ENCODE measurements at regions not wholly inside any gene's neighbourhood (a gene's known extent, or its start where the extent isn't known, plus 50 kb on each side); places are given as distances from the start of the nearest gene placed in this dataset.

DNA sequence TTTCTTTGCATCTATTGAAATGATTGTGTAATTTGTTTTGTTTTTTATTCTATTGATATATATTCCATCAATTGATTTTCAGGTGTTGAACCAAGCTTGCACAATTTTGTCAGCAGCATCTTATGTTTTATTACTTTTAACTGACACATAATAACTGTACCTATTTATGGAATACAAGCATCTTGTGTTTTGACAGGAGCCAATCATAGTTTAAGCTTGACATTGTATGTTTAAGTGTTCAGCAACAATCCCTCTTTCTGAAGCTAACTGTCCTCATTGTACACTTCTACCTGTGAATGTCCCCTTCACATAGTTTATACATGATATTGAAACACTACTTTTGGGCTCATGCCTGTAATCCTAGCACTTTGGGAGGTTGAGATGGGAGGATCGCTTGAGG lies 1017.6 kb upstream of the GYPC start:
- no peaks in the 10 kb centered on the region for H3K36me3 ChIP-seq
- H3K9me3 ChIP-seq, result no peaks in the 10 kb centered on the region
- TF ChIP-seq, protein P1, sequence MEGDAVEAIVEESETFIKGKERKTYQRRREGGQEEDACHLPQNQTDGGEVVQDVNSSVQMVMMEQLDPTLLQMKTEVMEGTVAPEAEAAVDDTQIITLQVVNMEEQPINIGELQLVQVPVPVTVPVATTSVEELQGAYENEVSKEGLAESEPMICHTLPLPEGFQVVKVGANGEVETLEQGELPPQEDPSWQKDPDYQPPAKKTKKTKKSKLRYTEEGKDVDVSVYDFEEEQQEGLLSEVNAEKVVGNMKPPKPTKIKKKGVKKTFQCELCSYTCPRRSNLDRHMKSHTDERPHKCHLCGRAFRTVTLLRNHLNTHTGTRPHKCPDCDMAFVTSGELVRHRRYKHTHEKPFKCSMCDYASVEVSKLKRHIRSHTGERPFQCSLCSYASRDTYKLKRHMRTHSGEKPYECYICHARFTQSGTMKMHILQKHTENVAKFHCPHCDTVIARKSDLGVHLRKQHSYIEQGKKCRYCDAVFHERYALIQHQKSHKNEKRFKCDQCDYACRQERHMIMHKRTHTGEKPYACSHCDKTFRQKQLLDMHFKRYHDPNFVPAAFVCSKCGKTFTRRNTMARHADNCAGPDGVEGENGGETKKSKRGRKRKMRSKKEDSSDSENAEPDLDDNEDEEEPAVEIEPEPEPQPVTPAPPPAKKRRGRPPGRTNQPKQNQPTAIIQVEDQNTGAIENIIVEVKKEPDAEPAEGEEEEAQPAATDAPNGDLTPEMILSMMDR (IDR thresholded peaks at IDR 0.05), result no peak
- intact Hi-C loops (cut with DNase I), result no loop called here
- no peaks in the 10 kb centered on the region for H3K4me1 ChIP-seq
- H3K27ac ChIP-seq, result no peak overlapping the region
- no peak overlapping the region for H3K4me3 ChIP-seq
- DNase-seq, result no peak
- no peaks in the 10 kb centered on the region for H3K27me3 ChIP-seq (ENCODE audit: low read depth)
- ATAC-seq, result no peak

DNA sequence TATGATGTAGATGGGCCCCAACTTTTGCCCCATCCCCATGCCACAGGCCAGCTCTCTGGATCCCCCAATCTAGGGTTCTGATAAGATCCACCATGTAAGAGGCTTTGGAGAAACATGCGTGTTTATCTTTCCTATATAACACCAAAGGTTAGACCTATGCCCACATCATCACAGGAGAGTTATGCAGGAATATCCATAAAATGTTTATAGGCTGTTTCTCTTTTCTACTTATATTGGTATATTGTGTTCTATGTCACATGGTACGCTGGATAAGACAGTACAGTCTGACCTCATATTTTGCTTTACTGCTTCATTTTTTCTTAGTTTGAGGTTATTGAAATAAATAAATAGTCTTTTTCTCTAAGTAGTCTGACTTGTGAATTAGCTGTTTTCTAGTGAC lies 1013.9 kb upstream of the GYPC start:
- no peak for DNase-seq
- Histone ChIP-seq H3K36me3 (no peaks in the 10 kb centered on the region), H3K27me3 (ENCODE audit: low read depth) (no peaks in the 10 kb centered on the region), H3K9me3 (no peaks in the 10 kb centered on the region), H3K4me3 (no peak overlapping the region), H3K4me1 (no peaks in the 10 kb centered on the region), H3K27ac (no peak overlapping the region)
- intact Hi-C loops (cut with DNase I), result no loop called here
- ATAC-seq, result no peak
- TF ChIP-seq, protein P1 (IDR thresholded peaks at IDR 0.05), result no peak

DNA sequence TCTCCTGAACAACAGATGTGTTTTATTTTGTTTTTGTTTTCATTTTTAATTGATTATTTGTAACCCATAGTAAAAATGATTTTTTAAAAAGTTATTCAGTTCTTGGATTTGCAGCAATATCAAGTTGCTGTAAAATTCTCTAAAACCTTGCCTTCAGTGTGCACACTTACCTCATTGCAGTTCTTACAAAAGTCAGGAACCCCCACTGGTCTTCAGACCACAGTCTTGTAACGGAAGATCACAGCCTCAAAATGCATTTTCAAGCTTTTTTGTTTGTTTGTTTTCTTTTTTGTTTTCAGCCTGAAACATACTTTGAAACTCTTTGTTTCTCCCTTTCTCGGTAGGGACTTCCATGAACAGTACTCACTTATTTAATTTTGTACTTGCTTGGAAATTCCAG lies 1012.8 kb upstream of the GYPC start:
- TF ChIP-seq, protein P1 (IDR thresholded peaks at IDR 0.05), result no peak
- Histone ChIP-seq H3K9me3 (no peaks in the 10 kb centered on the region), H3K27me3 (ENCODE audit: low read depth) (no peaks in the 10 kb centered on the region), H3K27ac (no peak overlapping the region), H3K4me3 (no peak overlapping the region), H3K4me1 (no peaks in the 10 kb centered on the region), H3K36me3 (no peaks in the 10 kb centered on the region)
- no peak for DNase-seq
- ATAC-seq, result no peak
- intact Hi-C loops (cut with DNase I), result no loop called here

DNA sequence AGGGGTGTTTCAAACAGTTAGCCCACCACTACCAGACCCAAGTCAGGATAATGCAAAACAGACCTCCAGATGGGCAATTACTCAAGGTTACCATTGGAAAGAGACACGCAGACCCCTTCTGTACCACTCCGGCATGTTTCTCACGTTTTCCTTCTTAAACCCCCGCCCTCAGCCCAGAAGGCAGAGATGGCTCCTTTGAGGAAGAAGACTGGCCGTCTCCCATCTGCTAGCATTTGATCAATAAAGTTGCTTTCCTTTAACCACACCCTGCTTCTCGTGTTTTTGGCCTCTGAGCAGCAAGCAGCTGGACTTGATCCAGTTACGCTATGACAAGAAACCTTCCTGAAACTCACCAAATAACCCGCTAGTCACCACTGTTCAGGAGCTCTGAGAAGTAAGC lies 1012.4 kb upstream of the GYPC start:
- Histone ChIP-seq H3K4me3 (no peak overlapping the region), H3K36me3 (no peaks in the 10 kb centered on the region), H3K4me1 (no peaks in the 10 kb centered on the region), H3K27ac (no peak overlapping the region), H3K9me3 (no peaks in the 10 kb centered on the region), H3K27me3 (ENCODE audit: low read depth) (no peaks in the 10 kb centered on the region)
- ATAC-seq, result no peak
- no peak for DNase-seq
- intact Hi-C loops (cut with DNase I), result no loop called here
- TF ChIP-seq, protein P1 (IDR thresholded peaks at IDR 0.05), result no peak

DNA sequence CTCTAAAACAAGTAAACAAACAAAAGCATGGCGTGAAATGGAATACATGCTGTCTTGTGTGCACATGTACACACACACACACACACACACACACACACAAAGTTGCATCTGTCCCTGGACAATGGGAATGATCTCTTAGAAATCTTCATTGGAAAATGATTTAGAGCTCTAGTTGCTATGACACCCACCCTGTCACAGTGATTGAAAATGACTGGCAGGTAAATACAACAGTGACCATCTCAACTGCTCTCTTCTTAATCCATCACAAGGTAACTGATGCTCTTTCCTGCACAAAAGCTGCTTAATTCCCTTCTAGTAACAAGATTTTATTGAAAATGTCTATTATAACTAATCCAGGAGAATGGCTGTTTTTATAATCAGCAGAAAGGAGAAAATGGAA lies 1011.7 kb upstream of the GYPC start:
- DNase-seq (no peak), ATAC-seq (no peak)
- Histone ChIP-seq H3K27me3 (ENCODE audit: low read depth) (no peaks in the 10 kb centered on the region), H3K36me3 (no peaks in the 10 kb centered on the region), H3K4me3 (no peak overlapping the region), H3K27ac (no peak overlapping the region), H3K4me1 (no peaks in the 10 kb centered on the region), H3K9me3 (no peaks in the 10 kb centered on the region)
- TF ChIP-seq, protein P1 (IDR thresholded peaks at IDR 0.05), result no peak
- intact Hi-C loops (cut with DNase I), result no loop called here

DNA sequence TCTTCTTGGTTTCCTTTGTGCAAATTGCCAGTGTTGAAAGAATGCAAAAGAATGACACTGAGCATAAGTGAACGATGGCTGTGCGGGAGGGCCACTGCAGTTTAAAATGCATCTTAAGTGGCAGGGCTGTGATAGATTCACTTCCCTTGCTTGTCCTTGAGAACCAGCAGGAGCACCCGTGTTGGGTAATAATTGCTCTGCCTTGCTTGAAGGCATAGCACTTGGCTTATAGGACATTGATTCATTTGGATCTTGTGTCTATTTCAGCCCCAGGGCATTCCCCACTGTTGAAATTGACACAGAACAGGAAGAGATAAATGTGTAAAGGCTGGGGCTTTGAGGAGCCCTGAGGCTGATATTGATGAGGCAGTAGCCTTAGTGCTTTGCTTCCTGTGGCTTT lies 1003.7 kb upstream of the GYPC start:
- Histone ChIP-seq H3K27ac (no peak overlapping the region), H3K36me3 (no peaks in the 10 kb centered on the region), H3K4me3 (no peak overlapping the region), H3K9me3 (no peaks in the 10 kb centered on the region), H3K27me3 (ENCODE audit: low read depth) (no peaks in the 10 kb centered on the region), H3K4me1 (no peaks in the 10 kb centered on the region)
- no peak for DNase-seq
- no peak for ATAC-seq
- TF ChIP-seq, protein P1 (IDR thresholded peaks at IDR 0.05), result no peak
- intact Hi-C loops (cut with DNase I), result no loop called here
